SU-DHL-6 (cell line): ENCODE measurements at regions not wholly inside any gene's neighbourhood (a gene's known extent, or its start where the extent isn't known, plus 50 kb on each side); places are given as distances from the start of the nearest gene placed in this dataset.

Experiments used
- H2AFZ ChIP-seq: fragments of 200-600 bp; sonication (generic); 2 replicates; pipeline ENCODE4 v1.6.1; 2014; ENCODE audit warnings: low read depth, mild to moderate bottlenecking, moderate library complexity, mixed read lengths, antibody characterized with exemption, low read length; ENCODE audit not compliant: severe bottlenecking
- H3F3A ChIP-seq: fragments of 200-600 bp; shearing (Covaris generic); 2 replicates; pipeline ENCODE4 v1.6.0; 2016; ENCODE audit warnings: antibody characterized with exemption, mild to moderate bottlenecking; ENCODE audit not compliant: insufficient read depth
- H3K27ac ChIP-seq: fragments of 200-600 bp; sonication (generic); 2 replicates; pipeline ENCODE4 v1.5.1; 2016; ENCODE audit warnings: low read depth, mild to moderate bottlenecking, low read length, moderate library complexity, mixed read lengths
- H3K27me3 ChIP-seq: fragments of 200-600 bp; sonication (generic), shearing (Covaris generic); 2 replicates; pipeline ENCODE4 v1.6.0; 2014; ENCODE audit warnings: mild to moderate bottlenecking, low read length
- H3K36me3 ChIP-seq: fragments of 200-600 bp; sonication (generic); 2 replicates; pipeline ENCODE4 v1.6.1; 2014; ENCODE audit warnings: mild to moderate bottlenecking, low read length, mixed read lengths
- H3K4me2 ChIP-seq: fragments of 300-600, 200-600 bp; shearing (Covaris generic), sonication (generic); 2 replicates; pipeline ENCODE4 v1.6.0; 2014; ENCODE audit warnings: low read length, low read depth, mild to moderate bottlenecking; ENCODE audit not compliant: poor library complexity, severe bottlenecking
- H3K4me3 ChIP-seq: fragments of 200-600 bp; sonication (generic); 2 replicates; pipeline ENCODE4 v1.5.1; 2014; ENCODE audit warnings: antibody characterized with exemption, low read length, mild to moderate bottlenecking, mixed read lengths; ENCODE audit not compliant: insufficient read depth, poor library complexity, severe bottlenecking
- H3K79me2 ChIP-seq: fragments of 200-600 bp; sonication (generic); 2 replicates; pipeline ENCODE4 v1.6.1; 2014; ENCODE audit warnings: mild to moderate bottlenecking, low read length, moderate library complexity; ENCODE audit not compliant: insufficient read depth
- H3K9ac ChIP-seq: fragments of 200-600 bp; sonication (generic); 2 replicates; pipeline ENCODE4 v1.7.0; 2014; ENCODE audit warnings: mild to moderate bottlenecking, low read length
- H3K9me2 ChIP-seq: fragments of 200-600 bp; sonication (generic); replicated peaks from 2 replicates; pipeline ENCODE4 v1.6.1; 2014; ENCODE audit warnings: low read length; ENCODE audit not compliant: insufficient read depth
- H3K9me3 ChIP-seq: fragments of 200-600 bp; sonication (generic); 2 replicates; pipeline ENCODE4 v1.6.1; 2014; ENCODE audit warnings: low read length, mixed read lengths; ENCODE audit not compliant: insufficient read depth
- H4K20me1 ChIP-seq: fragments of 200-600 bp; sonication (generic); 2 replicates; pipeline ENCODE4 v1.6.1; 2014; ENCODE audit warnings: low read depth, mild to moderate bottlenecking, antibody characterized with exemption, low read length, moderate library complexity, mixed read lengths
- EZH2phosphoT487 ChIP-seq: fragments of 200-600 bp; sonication (generic), shearing (Covaris generic); conservative IDR thresholded peaks from 2 replicates; pipeline ENCODE4 v1.6.1; 2018; ENCODE audit warnings: mild to moderate bottlenecking, antibody characterized with exemption, low read length, moderate library complexity, mixed read lengths
- TF ChIP-seq, protein P1 (sequence below): fragments of 200-600 bp; sonication (generic); IDR thresholded peaks from one replicate; pipeline ENCODE4 v1.5.1; 2017; ENCODE audit warnings: antibody characterized with exemption, mild to moderate bottlenecking, low read length, moderate library complexity; ENCODE audit not compliant: insufficient read depth, poor library complexity, severe bottlenecking

DNA sequence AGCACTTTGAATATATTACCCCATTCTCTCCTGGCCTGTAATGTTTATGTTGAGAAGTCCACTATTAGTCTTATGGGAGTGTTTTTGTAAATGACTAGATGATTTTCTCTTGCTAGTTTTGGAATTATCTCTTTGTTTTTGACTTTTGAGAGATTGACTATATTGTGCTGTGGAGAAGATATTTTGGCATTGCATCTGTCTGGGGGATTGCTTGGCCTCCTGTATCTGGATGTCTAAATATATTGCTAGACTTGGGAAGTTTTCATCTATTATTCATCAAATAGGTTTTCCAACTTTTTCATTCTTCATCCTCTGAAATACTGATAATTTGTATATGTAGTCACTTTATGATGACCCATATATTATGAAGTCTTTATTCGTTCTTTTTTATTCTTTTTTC, 277.1 kb upstream of the PCDH15 start:
- Histone ChIP-seq H3K27ac (no peak overlapping the region), H3F3A (no peaks in the 10 kb centered on the region), H3K79me2 (no peaks in the 10 kb centered on the region), H3K9me2 (no peaks in the 10 kb centered on the region), H3K4me2 (no peak overlapping the region), H3K27me3 (no peaks in the 10 kb centered on the region), H3K4me3 (no peak overlapping the region), H3K9me3 (no peaks in the 10 kb centered on the region), H2AFZ (no peak overlapping the region), H4K20me1 (no peaks in the 10 kb centered on the region), H3K36me3 (no peaks in the 10 kb centered on the region), H3K9ac (no peak overlapping the region)
- TF ChIP-seq, protein P1, sequence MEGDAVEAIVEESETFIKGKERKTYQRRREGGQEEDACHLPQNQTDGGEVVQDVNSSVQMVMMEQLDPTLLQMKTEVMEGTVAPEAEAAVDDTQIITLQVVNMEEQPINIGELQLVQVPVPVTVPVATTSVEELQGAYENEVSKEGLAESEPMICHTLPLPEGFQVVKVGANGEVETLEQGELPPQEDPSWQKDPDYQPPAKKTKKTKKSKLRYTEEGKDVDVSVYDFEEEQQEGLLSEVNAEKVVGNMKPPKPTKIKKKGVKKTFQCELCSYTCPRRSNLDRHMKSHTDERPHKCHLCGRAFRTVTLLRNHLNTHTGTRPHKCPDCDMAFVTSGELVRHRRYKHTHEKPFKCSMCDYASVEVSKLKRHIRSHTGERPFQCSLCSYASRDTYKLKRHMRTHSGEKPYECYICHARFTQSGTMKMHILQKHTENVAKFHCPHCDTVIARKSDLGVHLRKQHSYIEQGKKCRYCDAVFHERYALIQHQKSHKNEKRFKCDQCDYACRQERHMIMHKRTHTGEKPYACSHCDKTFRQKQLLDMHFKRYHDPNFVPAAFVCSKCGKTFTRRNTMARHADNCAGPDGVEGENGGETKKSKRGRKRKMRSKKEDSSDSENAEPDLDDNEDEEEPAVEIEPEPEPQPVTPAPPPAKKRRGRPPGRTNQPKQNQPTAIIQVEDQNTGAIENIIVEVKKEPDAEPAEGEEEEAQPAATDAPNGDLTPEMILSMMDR, result no peak
- TF ChIP-seq EZH2phosphoT487, result no peak

DNA sequence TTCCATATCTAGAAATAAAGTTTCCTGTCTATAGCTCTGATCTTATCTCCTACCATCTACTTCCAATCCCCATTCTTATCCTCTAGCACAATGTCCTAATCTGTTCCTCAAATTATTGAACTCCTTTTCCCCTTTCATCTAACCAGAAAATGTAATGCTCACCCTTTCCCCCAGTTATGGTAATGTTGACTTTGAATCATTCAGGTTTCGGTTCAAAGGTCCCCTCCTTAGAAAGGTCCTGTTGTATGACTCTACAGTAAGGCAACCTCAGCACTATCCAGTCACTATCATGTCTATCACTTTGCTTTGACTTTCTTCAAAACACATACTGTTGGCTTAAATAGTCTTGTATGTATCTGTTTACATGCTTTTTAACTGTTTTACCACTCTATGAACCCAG, 264.2 kb upstream of the PCDH15 start:
- H4K20me1 ChIP-seq, result no peaks in the 10 kb centered on the region
- H3F3A ChIP-seq, result no peaks in the 10 kb centered on the region
- no peak overlapping the region for H3K27ac ChIP-seq
- no peak overlapping the region for H3K9ac ChIP-seq
- H3K9me3 ChIP-seq, result no peaks in the 10 kb centered on the region
- no peaks in the 10 kb centered on the region for H3K79me2 ChIP-seq
- H3K36me3 ChIP-seq, result no peaks in the 10 kb centered on the region
- no peaks in the 10 kb centered on the region for H3K9me2 ChIP-seq
- no peaks in the 10 kb centered on the region for H3K27me3 ChIP-seq
- H3K4me3 ChIP-seq, result no peak overlapping the region
- TF ChIP-seq EZH2phosphoT487, result no peak
- TF ChIP-seq, protein P1, result no peak
- H2AFZ ChIP-seq, result no peak overlapping the region
- H3K4me2 ChIP-seq, result no peak overlapping the region

DNA sequence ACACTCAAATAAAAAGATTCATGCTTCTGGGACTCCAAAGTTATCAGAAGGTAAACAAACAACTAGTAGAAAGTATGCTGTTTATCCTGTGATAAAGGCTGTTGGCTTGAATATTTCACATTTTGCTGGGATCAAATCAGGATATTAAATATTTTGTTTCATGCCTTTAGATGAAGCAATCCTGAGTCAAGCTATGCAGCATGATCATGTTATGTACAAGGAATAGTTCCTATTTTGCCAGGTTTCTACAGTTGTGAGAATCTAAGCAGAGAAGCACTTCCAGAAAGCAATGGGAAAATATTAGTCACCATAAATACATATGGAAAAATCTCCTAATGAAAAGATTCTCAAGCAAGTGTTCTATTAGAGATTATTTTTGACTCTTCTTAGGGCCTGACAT, 262.8 kb upstream of the PCDH15 start:
- H3F3A ChIP-seq, result no peaks in the 10 kb centered on the region
- H3K9ac ChIP-seq, result no peak overlapping the region
- H3K9me2 ChIP-seq, result no peaks in the 10 kb centered on the region
- no peaks in the 10 kb centered on the region for H4K20me1 ChIP-seq
- no peaks in the 10 kb centered on the region for H3K9me3 ChIP-seq
- no peaks in the 10 kb centered on the region for H3K27me3 ChIP-seq
- no peak overlapping the region for H3K27ac ChIP-seq
- TF ChIP-seq, protein P1, result no peak
- TF ChIP-seq EZH2phosphoT487, result no peak
- no peak overlapping the region for H3K4me3 ChIP-seq
- H3K4me2 ChIP-seq, result no peak overlapping the region
- H3K79me2 ChIP-seq, result no peaks in the 10 kb centered on the region
- H2AFZ ChIP-seq, result no peak overlapping the region
- H3K36me3 ChIP-seq, result no peaks in the 10 kb centered on the region
